MM.1S (cell line): ENCODE measurements at regions not wholly inside any gene's neighbourhood (a gene's known extent, or its start where the extent isn't known, plus 50 kb on each side); places are given as distances from the start of the nearest gene placed in this dataset.

ENCODE experiments used
- DNase-seq: peaks from one replicate; pipeline ENCODE4 v3.0.0-alpha.2; 2015
- H2AFZ ChIP-seq: fragments of 300-600 bp; sonication (generic); 2 replicates; pipeline ENCODE4 v1.6.0; 2016; ENCODE audit warnings: antibody characterized with exemption, low read length
- H3F3A ChIP-seq: fragments of 300-600 bp; sonication (generic); 2 replicates; pipeline ENCODE4 v1.6.1; 2016; ENCODE audit warnings: mild to moderate bottlenecking, antibody characterized with exemption, low read length, moderate library complexity, mixed read lengths; ENCODE audit not compliant: insufficient read depth
- H3K27ac ChIP-seq: fragments of 300-600 bp; sonication (generic); 2 replicates; pipeline ENCODE4 v1.5.1; 2016; ENCODE audit warnings: mild to moderate bottlenecking, low read length
- H3K27me3 ChIP-seq: fragments of 300-600 bp; sonication (generic); replicated peaks from 2 replicates; pipeline ENCODE4 v1.6.0; 2016; ENCODE audit warnings: low read length; ENCODE audit not compliant: insufficient read depth
- H3K36me3 ChIP-seq: fragments of 300-600 bp; sonication (generic); replicated peaks from 2 replicates; pipeline ENCODE4 v1.6.1; 2016; ENCODE audit warnings: mild to moderate bottlenecking, low read length, mixed read lengths; ENCODE audit not compliant: insufficient read depth
- H3K4me1 ChIP-seq: fragments of 300-600 bp; sonication (generic); 2 replicates; pipeline ENCODE4 v1.6.1; 2016; ENCODE audit warnings: low read length, mixed read lengths
- H3K4me2 ChIP-seq: fragments of 300-600 bp; sonication (generic); 2 replicates; pipeline ENCODE4 v1.6.0; 2016; ENCODE audit warnings: low read depth, low read length
- H3K4me3 ChIP-seq: fragments of 300-600 bp; sonication (generic); 2 replicates; pipeline ENCODE4 v1.5.1; 2016; ENCODE audit warnings: low read length, mixed read lengths
- H3K79me2 ChIP-seq: fragments of 300-600 bp; sonication (generic); 2 replicates; pipeline ENCODE4 v1.6.1; 2016; ENCODE audit warnings: mixed run types, low read length, mixed read lengths
- H3K9ac ChIP-seq: fragments of 300-600 bp; sonication (generic); 2 replicates; pipeline ENCODE4 v1.6.1; 2016; ENCODE audit warnings: low read length, mixed read lengths
- H3K9me2 ChIP-seq: fragments of 300-600 bp; sonication (generic); replicated peaks from 2 replicates; pipeline ENCODE4 v1.6.1; 2016; ENCODE audit warnings: mild to moderate bottlenecking, low read length, mixed read lengths; ENCODE audit not compliant: insufficient read depth
- H3K9me3 ChIP-seq: fragments of 300-600 bp; sonication (generic); replicated peaks from 2 replicates; pipeline ENCODE4 v1.6.1; 2016; ENCODE audit warnings: mild to moderate bottlenecking, low read length, mixed read lengths; ENCODE audit not compliant: insufficient read depth
- H4K20me1 ChIP-seq: fragments of 300-600 bp; sonication (generic); 2 replicates; pipeline ENCODE4 v1.6.1; 2016; ENCODE audit warnings: mild to moderate bottlenecking, low read length, moderate library complexity, mixed read lengths; ENCODE audit not compliant: insufficient read depth
- CTCF ChIP-seq: fragments of 300-600 bp; sonication (generic); IDR thresholded peaks from 2 replicates; pipeline ENCODE4 v1.5.1; 2016; ENCODE audit warnings: antibody characterized with exemption, low read length, mixed read lengths
- EZH2 ChIP-seq: fragments of 300-600 bp; sonication (generic); optimal IDR thresholded peaks from 2 replicates; pipeline ENCODE3; 2017; ENCODE audit warnings: low read depth, mild to moderate bottlenecking, antibody characterized with exemption, low read length, mixed read lengths
- EZH2phosphoT487 ChIP-seq: fragments of 300-600 bp; sonication (generic); IDR thresholded peaks from 2 replicates; pipeline ENCODE4 v1.6.1; 2018; ENCODE audit warnings: antibody characterized with exemption, low read length

DNA sequence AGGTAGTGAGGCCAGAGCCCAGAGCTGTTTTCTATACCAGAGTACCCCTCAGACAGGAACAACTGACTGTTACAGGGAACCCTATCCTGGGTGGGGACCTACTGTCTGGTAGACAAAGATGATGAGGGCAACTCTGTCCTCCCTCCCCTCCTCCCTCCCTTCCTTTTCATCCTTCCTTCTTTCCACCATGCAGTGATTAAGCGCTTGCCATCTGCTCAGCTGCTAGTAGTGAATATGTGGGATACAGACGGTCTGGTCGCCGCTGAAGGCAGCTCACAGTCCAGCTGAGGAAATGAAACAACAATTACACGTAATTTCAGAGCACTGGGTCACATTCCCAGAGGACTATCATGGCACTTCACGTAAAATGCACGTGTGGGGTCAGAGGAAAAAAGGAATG is 597.1 kb downstream of the BUD13 start:
- Histone ChIP-seq H3K9ac (no peak overlapping the region), H3K79me2 (no peaks in the 10 kb centered on the region), H3F3A (no peaks in the 10 kb centered on the region), H3K27me3 (no peaks in the 10 kb centered on the region), H3K9me2 (no peaks in the 10 kb centered on the region), H3K36me3 (no peaks in the 10 kb centered on the region), H3K9me3 (no peaks in the 10 kb centered on the region), H3K4me2 (no peak overlapping the region), H4K20me1 (no peaks in the 10 kb centered on the region), H2AFZ (no peak overlapping the region), H3K27ac (no peak overlapping the region), H3K4me1 (no peaks in the 10 kb centered on the region), H3K4me3 (no peak overlapping the region)
- DNase-seq: no peak
- TF ChIP-seq EZH2phosphoT487 (no peak), CTCF (no peak)

- TF ChIP-seq EZH2 (no peak), EZH2phosphoT487 (no peak), CTCF (no peak)
- H3K4me3 ChIP-seq: no peak overlapping the region
- H3K4me2 ChIP-seq: no peak overlapping the region
- H3K4me1 ChIP-seq: no peaks in the 10 kb centered on the region
- no peaks in the 10 kb centered on the region for H3K9me2 ChIP-seq
- no peak overlapping the region for H2AFZ ChIP-seq
- no peaks in the 10 kb centered on the region for H3K27me3 ChIP-seq
- no peaks in the 10 kb centered on the region for H3F3A ChIP-seq
- no peaks in the 10 kb centered on the region for H3K79me2 ChIP-seq
- no peaks in the 10 kb centered on the region for H3K9me3 ChIP-seq
- no peaks in the 10 kb centered on the region for H4K20me1 ChIP-seq
- H3K36me3 ChIP-seq: no peaks in the 10 kb centered on the region
- no peak for DNase-seq
- no peak overlapping the region for H3K9ac ChIP-seq
- H3K27ac ChIP-seq: no peak overlapping the region
Observed at GRCh38 chr11:116173941-116174911, 598.6 kb downstream of the BUD13 start.

- TF ChIP-seq EZH2phosphoT487 (no peak), EZH2 (no peak), CTCF (no peak)
- no peaks in the 10 kb centered on the region for H3K36me3 ChIP-seq
- no peak overlapping the region for H3K9ac ChIP-seq
- no peaks in the 10 kb centered on the region for H4K20me1 ChIP-seq
- H3K27ac ChIP-seq: no peak overlapping the region
- H3K9me2 ChIP-seq: no peaks in the 10 kb centered on the region
- no peak overlapping the region for H3K4me3 ChIP-seq
- H2AFZ ChIP-seq: no peak overlapping the region
- no peaks in the 10 kb centered on the region for H3F3A ChIP-seq
- H3K79me2 ChIP-seq: no peaks in the 10 kb centered on the region
- no peaks in the 10 kb centered on the region for H3K9me3 ChIP-seq
- H3K27me3 ChIP-seq: no peaks in the 10 kb centered on the region
- H3K4me1 ChIP-seq: no peaks in the 10 kb centered on the region
- H3K4me2 ChIP-seq: no peak overlapping the region
- no peak for DNase-seq
Observed at GRCh38 chr11:116173506-116173905, 599.3 kb downstream of the BUD13 start.
